GM21360 (cell line): ENCODE measurements at regions not wholly inside any gene's neighbourhood (a gene's known extent, or its start where the extent isn't known, plus 50 kb on each side); places are given as distances from the start of the nearest gene placed in this dataset.

Source experiments
- ATAC-seq: cut with Tn5 transposase; IDR thresholded peaks from one replicate; pipeline ENCODE4 v1.9.1; 2021; ENCODE audit warnings: mild to moderate bottlenecking, moderate library complexity; ENCODE audit not compliant: unreplicated experiment

GRCh38 chr9:108386032-108386431 is 469.8 kb downstream of the ACTL7B start:
- no peak for ATAC-seq

DNA sequence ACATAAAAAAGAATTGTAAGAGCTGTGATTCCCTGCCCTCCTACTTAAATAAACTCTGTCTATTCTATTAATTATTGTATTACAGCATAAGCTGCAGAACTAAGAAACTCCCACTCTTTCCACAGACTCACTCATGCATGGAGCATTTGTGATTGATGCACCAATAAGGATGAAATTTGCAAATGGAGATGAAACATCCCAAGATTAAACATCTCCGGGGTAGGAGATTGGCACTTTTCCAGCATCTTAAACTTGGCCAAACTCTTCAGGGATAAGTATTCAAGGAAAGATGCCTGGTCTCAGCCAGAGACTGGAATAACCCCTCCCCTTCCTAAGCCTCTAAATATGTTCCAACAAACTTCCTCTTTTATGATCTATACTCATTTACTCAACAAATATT is 472.0 kb downstream of the ACTL7B start:
- no peak for ATAC-seq

- no peak for ATAC-seq
Observed at GRCh38 chr9:108382310-108382709, 473.5 kb downstream of the ACTL7B start.

DNA sequence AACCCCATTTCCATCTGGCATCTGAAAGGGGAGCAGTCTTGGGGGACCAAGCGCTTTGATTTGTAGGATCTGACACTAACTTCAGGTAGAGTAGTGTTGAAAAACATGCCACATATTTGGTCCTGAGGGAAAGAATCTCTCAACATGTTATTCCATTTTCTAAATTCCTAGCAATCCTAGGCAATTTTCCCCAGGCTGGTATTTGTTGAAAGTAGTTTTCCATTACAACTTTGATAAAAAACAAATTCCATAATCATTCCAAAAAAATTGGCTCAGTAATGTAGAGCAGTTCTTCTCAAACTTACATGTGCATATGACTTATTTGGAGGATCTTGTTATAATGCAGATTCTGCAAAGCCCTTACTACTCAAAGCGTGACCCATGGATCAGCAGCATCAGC is 477.9 kb downstream of the ACTL7B start:
- ATAC-seq, result no peak

- ATAC-seq, result no peak
Observed at GRCh38 chr9:108377382-108377781, 478.4 kb downstream of the ACTL7B start.

DNA sequence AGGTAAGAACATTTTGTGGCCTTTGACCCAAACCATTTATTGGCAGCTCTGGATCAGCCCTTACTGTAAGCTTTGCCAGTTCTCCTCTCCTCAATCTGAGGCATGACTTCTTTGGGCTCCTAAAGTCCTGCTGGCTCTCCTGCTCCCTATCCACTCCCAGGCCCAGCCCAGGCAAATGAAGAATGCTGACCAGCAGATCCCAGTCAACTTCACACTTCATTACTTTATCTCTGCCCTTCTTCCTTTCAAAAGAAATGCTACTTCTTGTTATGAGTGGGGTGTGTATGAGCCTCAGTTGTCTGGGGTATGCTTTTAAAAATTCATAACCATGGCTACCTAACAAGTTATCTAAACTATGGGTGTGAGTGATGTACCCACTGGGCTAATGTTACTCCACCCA is 479.6 kb downstream of the ACTL7B start:
- ATAC-seq, result no peak

DNA sequence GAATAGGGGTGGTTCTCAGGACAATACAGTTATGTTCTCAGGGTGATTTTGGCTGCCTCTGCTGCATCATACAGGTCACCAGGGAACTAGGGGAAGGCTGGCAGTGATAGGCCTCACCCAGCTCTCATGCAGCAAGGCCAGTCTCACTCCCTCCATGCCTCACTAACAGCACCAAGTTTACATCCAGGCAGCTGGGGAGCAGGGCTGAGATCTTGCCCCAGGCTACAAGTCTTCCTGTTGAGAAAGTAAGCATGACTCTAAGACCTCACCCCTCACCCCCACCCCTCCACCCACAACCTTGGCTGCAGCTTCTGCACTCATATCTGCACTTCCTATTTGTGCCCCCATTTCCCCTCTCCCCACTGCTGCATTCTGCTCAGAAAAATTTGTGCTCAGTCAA is 481.2 kb downstream of the ACTL7B start:
- ATAC-seq, result no peak

- ATAC-seq, result no peak
Observed at GRCh38 chr9:108367188-108367587, 488.6 kb downstream of the ACTL7B start.

- ATAC-seq, result no peak
Observed at GRCh38 chr9:108363311-108363710, 492.5 kb downstream of the ACTL7B start.

GRCh38 chr9:108360304-108360703 is 495.5 kb downstream of the ACTL7B start:
- ATAC-seq, result no peak

DNA sequence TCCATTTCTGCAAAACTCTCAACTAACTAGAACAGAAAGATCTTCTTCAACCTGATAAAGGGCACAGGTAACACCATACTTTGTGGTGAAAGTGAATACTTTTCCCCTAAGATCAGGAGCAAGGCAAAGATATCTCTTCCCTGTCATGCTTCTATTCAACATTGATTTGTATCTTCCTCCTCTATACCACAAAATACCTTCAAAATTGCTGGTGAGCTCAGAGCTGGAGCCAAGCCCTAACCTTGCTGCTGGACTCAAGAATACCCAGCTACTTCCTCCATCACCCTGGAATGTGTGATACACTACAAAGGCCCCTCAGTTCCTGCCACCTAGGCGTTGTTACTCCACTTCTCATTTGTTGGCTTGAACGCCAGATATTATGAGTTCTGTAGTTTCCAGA is 499.0 kb downstream of the ACTL7B start:
- no peak for ATAC-seq

DNA sequence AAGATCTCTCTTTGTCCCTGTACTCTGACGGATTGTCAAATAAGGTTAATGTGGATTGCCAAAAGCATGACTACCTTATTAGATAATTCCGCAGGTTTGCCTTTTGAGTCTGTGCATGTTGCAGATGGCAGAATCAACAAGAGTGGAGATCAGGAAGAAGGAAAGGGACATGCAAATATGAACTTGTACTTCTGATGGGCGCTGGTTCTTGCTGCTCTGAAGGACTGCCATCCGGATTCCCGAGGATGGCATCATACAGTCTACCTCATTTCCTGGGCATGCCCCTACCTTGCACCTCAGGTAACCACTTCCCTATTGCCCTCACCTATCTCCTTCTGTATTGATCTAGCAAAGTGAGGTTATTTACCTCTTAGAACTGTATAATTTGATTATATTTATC is 504.2 kb downstream of the ACTL7B start:
- ATAC-seq, result no peak

- ATAC-seq, result no peak
Observed at GRCh38 chr9:108347463-108348188, 508.2 kb downstream of the ACTL7B start.

GRCh38 chr9:108345826-108346225 is 510.0 kb downstream of the ACTL7B start:
- ATAC-seq, result no peak

GRCh38 chr9:108339251-108339650 is 516.5 kb downstream of the ACTL7B start:
- no peak for ATAC-seq

GRCh38 chr9:108336575-108336974 is 519.2 kb downstream of the ACTL7B start:
- no peak for ATAC-seq

DNA sequence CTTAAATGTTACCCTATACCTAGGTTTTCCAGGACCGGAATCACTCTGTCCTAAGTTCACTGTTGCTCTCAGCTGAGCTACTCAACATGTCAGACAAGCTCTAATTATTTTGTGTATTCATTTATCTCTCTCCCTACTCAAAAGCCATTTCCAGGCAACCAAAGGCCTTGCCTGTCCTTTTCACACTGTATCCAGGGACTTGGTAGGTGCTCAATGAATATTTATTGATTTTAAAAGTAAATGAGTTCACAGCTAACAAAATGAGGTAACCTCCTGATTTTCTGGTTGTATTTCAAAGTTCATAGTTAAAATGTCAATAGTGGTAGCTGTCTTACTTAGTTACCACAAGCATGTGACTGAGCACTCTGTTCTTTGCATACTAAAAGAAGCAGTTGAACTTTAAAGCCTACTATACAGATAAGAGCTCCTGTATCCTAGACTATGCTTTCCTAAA is 522.2 kb downstream of the ACTL7B start:
- ATAC-seq, result no peak

- ATAC-seq, result no peak
Observed at GRCh38 chr9:108331596-108331995, 524.2 kb downstream of the ACTL7B start.

- ATAC-seq, result no peak
Observed at GRCh38 chr9:108325406-108325805, 530.4 kb downstream of the ACTL7B start.

DNA sequence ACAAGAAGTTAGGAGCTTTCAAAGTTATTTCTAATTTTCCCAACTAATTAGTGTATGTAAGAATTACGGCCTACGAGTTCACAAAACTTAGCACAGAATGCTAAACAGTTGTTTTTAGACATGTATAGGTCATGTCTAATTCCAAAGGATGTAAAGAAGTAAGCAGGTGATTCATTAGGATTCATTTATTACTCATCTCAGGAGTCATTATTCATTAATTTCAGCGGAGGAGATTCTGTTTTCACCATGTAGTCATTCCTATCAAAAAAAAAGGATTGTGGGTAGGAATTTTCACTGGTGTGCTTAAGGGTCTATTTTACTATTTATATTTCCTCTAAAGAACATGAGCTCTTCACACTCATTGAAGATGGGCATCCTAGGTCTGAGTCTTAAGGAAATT is 532.2 kb downstream of the ACTL7B start:
- no peak for ATAC-seq

DNA sequence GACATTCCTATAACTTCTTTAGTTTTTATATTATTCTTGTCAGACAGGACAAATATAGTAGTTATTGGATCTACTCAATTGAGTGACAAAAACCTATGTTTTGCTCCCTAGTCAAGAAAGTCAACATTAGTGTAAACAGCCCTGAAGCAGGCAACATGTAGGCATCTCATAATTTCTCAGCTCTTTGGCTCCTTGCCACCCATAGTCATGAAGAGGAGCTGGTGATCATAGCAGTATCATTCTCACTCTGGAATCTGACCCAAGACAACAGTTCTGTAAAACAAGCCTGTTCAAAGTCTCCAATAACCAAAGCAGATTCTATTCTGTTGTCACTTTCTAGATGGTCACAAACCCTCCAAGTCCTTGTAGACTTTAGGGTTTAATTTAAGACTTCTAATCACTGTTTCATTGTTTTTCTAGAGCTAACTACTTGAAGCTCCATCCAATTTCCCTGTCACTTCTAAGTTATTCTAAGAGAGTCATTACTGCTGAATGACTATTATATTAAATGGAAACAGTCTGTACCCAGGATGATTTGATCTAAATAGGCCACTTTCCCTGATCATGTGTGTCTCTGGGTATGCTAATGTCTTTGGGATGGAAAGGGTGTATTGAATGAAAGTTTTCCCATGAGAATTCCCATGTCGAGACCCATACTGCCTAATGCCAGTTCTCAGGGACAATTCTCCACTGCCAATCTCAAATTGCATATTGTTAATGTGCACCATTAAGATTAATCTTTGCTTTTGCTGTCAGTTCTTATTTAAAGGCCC is 533.3 kb downstream of the ACTL7B start:
- ATAC-seq, result no peak

DNA sequence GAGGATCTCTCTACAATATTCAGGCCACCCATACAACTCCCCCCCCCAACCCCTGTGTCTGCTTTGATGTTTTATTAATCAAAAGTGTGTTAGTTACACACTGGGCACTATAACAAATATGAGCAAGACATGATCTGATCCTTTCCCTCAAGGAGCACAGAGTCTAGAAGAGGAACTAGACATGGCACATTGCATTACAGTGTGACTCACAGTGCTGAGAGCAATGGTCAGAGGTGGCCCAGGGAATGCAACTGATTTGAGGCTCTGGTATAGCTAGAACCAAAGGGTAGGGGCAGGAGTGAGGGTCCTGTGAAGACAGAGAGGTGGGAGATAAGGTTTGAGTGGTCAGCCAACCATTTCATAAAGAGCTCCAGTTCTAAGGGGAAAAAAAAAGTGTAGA is 539.2 kb downstream of the ACTL7B start:
- ATAC-seq, result no peak
